Tibial nerve (tissue), 4 donors: ENCODE measurements at regions not wholly inside any gene's neighbourhood (a gene's known extent, or its start where the extent isn't known, plus 50 kb on each side); places are given as distances from the start of the nearest gene placed in this dataset.

Source experiments
- EP300 ChIP-seq, 2 donors: sonication (generic); formaldehyde crosslinking; IDR thresholded peaks; one replicate each; pipeline ENCODE4 v1.6.1; 2017; ENCODE audit warnings: antibody characterized with exemption in 2 of 2, mild to moderate bottlenecking in 1 of 2
- POLR2A ChIP-seq, 2 donors: fragments of 450-650 bp; IDR thresholded peaks; one replicate each; pipeline ENCODE4 v1.6.1; 2017; ENCODE audit warnings: antibody characterized with exemption in 2 of 2, mild to moderate bottlenecking in 2 of 2, moderate library complexity in 2 of 2
- TF ChIP-seq, protein P1 (sequence below), 5 experiments: fragments of 200-600 bp in 3 of 5; fragments of 450-650 bp in 2 of 5; sonication (generic) in 3 of 5; IDR thresholded peaks; one replicate each; pipeline ENCODE4 v1.5.1; 2016 to 2019; ENCODE audit warnings: antibody characterized with exemption in 5 of 5, mild to moderate bottlenecking in 3 of 5, moderate library complexity in 2 of 5

DNA sequence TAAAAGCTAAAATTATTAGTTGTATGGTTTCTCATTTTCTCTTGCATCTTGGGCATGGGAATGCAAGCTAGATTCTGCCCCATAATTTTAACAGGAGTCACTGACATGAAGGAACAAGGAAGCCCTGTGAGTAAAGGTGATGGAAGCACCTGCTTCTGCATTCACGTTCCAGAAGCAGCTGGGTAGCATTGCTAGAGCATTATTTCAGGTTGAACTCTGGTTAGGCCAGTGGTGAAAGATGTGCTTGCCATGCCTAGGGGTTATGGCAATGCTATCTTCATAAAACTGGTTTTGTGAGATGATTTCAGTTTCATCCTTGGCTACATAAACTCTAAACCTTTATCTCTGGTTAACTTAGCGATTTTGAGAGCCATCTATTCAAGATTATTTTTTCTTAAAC lies 151.4 kb downstream of the TFEC start:
- TF ChIP-seq, protein P1, sequence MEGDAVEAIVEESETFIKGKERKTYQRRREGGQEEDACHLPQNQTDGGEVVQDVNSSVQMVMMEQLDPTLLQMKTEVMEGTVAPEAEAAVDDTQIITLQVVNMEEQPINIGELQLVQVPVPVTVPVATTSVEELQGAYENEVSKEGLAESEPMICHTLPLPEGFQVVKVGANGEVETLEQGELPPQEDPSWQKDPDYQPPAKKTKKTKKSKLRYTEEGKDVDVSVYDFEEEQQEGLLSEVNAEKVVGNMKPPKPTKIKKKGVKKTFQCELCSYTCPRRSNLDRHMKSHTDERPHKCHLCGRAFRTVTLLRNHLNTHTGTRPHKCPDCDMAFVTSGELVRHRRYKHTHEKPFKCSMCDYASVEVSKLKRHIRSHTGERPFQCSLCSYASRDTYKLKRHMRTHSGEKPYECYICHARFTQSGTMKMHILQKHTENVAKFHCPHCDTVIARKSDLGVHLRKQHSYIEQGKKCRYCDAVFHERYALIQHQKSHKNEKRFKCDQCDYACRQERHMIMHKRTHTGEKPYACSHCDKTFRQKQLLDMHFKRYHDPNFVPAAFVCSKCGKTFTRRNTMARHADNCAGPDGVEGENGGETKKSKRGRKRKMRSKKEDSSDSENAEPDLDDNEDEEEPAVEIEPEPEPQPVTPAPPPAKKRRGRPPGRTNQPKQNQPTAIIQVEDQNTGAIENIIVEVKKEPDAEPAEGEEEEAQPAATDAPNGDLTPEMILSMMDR (IDR thresholded peaks at IDR 0.05): no peak
- no peak for TF ChIP-seq POLR2A (IDR thresholded peaks at IDR 0.05)
- no peak for TF ChIP-seq EP300 (IDR thresholded peaks at IDR 0.05)
